ENCODE measurements at regions not wholly inside any gene's neighbourhood (a gene's known extent, or its start where the extent isn't known, plus 50 kb on each side); places are given as distances from the start of the nearest gene placed in this dataset.

- DNase-seq = no peak
Observed at GRCh38 chr20:51265361-51265760, 242.5 kb upstream of the KCNG1 start.

- DNase-seq = no peak
Observed at GRCh38 chr20:51262240-51262639, 239.3 kb upstream of the KCNG1 start.

GRCh38 chr20:51259455-51259854 lies 236.5 kb upstream of the KCNG1 start:
- DNase-seq = no peak

- no peak for DNase-seq
Observed at GRCh38 chr20:51258582-51259165, 235.8 kb upstream of the KCNG1 start.

GRCh38 chr20:51255417-51255816 lies 232.5 kb upstream of the KCNG1 start:
- DNase-seq = no peak

- no peak for DNase-seq
Observed at GRCh38 chr20:51253280-51253679, 230.4 kb upstream of the KCNG1 start.

- no peak for DNase-seq
Observed at GRCh38 chr20:51249781-51250180, 226.9 kb upstream of the KCNG1 start.

GRCh38 chr20:51249215-51249614 lies 226.3 kb upstream of the KCNG1 start:
- no peak for DNase-seq

- no peak for DNase-seq
Observed at GRCh38 chr20:51244466-51244865, 221.6 kb upstream of the KCNG1 start.

GRCh38 chr20:51238675-51239305 lies 215.9 kb upstream of the KCNG1 start:
- DNase-seq = no peak

GRCh38 chr20:51237791-51238190 lies 214.9 kb upstream of the KCNG1 start:
- no peak for DNase-seq

- no peak for DNase-seq
Observed at GRCh38 chr20:51237278-51237677, 214.4 kb upstream of the KCNG1 start.

- no peak for DNase-seq
Observed at GRCh38 chr20:51236421-51236820, 213.5 kb upstream of the KCNG1 start.

GRCh38 chr20:51233345-51233744 lies 210.4 kb upstream of the KCNG1 start:
- DNase-seq = no peak

- DNase-seq = no peak
Observed at GRCh38 chr20:51230727-51231126, 207.8 kb upstream of the KCNG1 start.

GRCh38 chr20:51228763-51229162 lies 205.9 kb upstream of the KCNG1 start:
- no peak for DNase-seq

GRCh38 chr20:51227744-51228143 lies 204.8 kb upstream of the KCNG1 start:
- no peak for DNase-seq

GRCh38 chr20:51223183-51223720 lies 200.3 kb upstream of the KCNG1 start:
- DNase-seq = no peak

GRCh38 chr20:51221791-51222408 lies 199.0 kb upstream of the KCNG1 start:
- DNase-seq = no peak

- no peak for DNase-seq
Observed at GRCh38 chr20:51221103-51221502, 198.2 kb upstream of the KCNG1 start.

- DNase-seq = peak; percentile 63
Observed at GRCh38 chr20:51220293-51220706, 197.4 kb upstream of the KCNG1 start.

GRCh38 chr20:51219544-51219943 lies 196.6 kb upstream of the KCNG1 start:
- DNase-seq = no peak

GRCh38 chr20:51218603-51219002 lies 195.7 kb upstream of the KCNG1 start:
- DNase-seq = no peak

GRCh38 chr20:51217347-51218045 lies 194.6 kb upstream of the KCNG1 start:
- DNase-seq = no peak
